ENCODE measurements at regions not wholly inside any gene's neighbourhood (a gene's known extent, or its start where the extent isn't known, plus 50 kb on each side); places are given as distances from the start of the nearest gene placed in this dataset.
A peak's percentile ranks its signal among the peaks of the same experiment; 100 is the strongest.
"Not testable (repeated sequence)": the region's sequence is repeated elsewhere in the genome, so short reads cannot be mapped to it uniquely, and the experiment has no call there.

DNA sequence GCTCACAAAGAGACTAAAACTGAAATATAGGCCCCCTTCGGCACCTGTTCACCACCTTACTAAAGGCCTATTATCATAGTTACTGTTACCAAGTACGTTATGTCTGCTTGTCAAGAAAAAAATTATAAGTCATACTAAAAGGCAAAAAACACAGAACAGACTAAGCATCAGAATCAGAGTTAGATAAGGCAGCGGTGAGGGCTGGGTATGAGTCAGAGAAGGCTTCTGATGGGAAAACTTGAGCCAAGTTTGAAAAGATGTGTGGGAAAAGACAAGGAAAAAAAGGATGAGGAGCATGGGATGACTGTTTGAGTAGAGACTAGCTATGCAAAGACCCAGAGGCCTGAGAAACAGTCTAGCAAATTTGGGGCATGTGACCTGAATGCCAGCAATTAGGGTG, 387.2 kb upstream of the SGO1 start:
- peak; percentile 30 for DNase-seq (ENCODE audit: low read depth)
- H3K4me3 ChIP-seq (ENCODE audit: low read length), result no peak overlapping the region
- TF ChIP-seq, protein P1, sequence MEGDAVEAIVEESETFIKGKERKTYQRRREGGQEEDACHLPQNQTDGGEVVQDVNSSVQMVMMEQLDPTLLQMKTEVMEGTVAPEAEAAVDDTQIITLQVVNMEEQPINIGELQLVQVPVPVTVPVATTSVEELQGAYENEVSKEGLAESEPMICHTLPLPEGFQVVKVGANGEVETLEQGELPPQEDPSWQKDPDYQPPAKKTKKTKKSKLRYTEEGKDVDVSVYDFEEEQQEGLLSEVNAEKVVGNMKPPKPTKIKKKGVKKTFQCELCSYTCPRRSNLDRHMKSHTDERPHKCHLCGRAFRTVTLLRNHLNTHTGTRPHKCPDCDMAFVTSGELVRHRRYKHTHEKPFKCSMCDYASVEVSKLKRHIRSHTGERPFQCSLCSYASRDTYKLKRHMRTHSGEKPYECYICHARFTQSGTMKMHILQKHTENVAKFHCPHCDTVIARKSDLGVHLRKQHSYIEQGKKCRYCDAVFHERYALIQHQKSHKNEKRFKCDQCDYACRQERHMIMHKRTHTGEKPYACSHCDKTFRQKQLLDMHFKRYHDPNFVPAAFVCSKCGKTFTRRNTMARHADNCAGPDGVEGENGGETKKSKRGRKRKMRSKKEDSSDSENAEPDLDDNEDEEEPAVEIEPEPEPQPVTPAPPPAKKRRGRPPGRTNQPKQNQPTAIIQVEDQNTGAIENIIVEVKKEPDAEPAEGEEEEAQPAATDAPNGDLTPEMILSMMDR (conservative IDR thresholded peaks at IDR 0.05; ENCODE audit: low read length), result no peak

DNA sequence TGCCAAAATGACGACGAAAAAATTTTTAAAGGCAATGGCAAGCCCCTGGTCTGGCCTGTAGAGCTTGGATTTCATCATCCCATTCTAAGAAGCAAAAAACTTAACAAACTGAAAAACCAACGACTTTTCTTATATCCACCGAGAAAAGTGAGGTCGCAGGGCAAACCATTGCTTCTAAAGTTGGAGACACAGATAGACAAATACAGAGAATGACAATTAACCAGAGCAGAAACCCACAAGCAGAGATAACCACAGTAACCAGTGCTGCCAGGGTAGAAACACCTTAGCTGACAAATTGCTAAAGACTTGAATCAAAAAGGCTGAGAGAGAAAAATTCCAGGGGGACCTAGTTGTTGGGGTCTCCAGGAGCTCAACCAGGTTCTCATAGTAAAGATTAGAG, 386.5 kb upstream of the SGO1 start:
- DNase-seq (ENCODE audit: low read depth), result no peak
- TF ChIP-seq, protein P1 (conservative IDR thresholded peaks at IDR 0.05; ENCODE audit: low read length), result no peak
- H3K4me3 ChIP-seq (ENCODE audit: low read length), result no peak overlapping the region

DNA sequence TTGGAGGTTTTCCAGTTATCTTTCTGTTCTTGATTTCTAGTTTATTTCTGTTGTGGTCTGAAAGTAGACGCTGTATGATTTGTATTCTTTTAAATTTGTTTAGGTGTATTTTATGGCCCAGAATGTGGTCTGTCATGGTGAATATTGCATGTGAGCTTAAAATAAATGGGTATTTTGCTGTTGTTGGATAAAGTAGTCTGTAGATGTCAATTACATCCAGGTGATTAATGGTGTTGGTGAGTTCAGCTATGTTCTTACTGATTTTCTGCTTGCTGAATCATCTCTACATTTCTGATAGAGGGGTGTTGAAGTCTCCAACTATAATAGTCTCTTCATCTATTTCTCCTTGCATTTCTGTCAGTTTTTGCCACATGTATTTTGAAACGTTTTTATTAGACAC, 383.3 kb upstream of the SGO1 start:
- DNase-seq (ENCODE audit: low read depth), result no peak
- H3K4me3 ChIP-seq (ENCODE audit: low read length), result no peak overlapping the region
- TF ChIP-seq, protein P1 (conservative IDR thresholded peaks at IDR 0.05; ENCODE audit: low read length), result no peak

DNA sequence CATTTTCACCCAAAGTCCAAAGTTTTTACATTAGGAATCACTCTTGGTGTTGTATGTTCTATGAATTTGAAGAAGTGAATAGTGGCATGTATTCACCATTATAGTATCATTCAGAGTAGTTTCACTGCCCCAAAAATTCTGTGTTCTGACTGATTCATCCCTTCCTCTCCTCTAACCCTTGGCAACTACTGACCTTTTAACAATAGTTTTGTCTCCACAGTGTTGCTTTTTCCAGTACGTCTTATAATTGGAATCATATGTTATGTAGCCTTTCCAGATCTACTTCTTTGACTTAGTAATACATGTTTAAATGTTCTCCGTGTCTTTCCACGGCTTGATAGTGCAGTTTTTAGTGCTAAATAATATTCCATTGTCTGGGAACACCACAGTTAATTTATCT, 379.0 kb upstream of the SGO1 start:
- TF ChIP-seq, protein P1 (conservative IDR thresholded peaks at IDR 0.05; ENCODE audit: low read length), result no peak
- DNase-seq (ENCODE audit: low read depth), result peak; percentile 68
- H3K4me3 ChIP-seq (ENCODE audit: low read length), result no peak overlapping the region

DNA sequence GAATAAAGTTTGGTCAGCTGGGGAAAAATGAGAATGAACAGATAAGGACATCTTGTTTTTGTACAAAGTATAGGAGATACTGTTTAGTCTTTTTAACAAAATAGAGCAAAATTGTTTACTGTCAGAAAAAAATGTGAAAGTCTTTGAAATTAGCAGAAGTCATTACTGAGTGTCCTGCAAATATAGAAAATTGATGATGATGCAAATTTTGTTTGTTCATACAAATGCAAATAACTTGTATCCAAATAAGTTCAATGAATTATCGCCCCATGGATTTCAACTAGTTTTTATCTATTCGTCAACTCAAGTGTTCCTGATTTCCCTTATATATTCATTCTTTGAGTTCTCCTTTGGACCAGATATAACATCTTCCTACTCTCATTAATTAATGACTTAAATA, 378.0 kb upstream of the SGO1 start:
- no peak overlapping the region for H3K4me3 ChIP-seq (ENCODE audit: low read length)
- TF ChIP-seq, protein P1 (conservative IDR thresholded peaks at IDR 0.05; ENCODE audit: low read length), result no peak
- DNase-seq (ENCODE audit: low read depth), result no peak

DNA sequence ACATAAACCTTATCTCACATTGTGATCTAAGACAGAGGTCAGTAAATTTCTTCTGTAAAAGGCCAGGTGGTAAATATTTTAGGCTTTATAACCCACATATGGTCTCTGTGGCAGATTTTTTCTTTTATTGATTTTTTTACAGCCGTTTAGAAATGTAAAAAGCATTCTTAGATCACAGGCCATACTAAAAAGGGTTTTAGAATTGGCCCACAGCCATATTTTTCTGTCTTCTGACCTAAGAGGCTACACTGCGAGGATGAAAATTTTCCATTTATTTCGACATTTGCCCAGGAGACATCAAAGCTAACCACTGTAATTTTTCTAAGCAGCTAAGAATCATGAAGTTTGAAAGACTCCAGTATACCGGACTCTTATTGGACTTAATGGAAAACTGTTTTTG, 377.2 kb upstream of the SGO1 start:
- no peak for DNase-seq (ENCODE audit: low read depth)
- TF ChIP-seq, protein P1 (conservative IDR thresholded peaks at IDR 0.05; ENCODE audit: low read length), result no peak
- no peak overlapping the region for H3K4me3 ChIP-seq (ENCODE audit: low read length)

DNA sequence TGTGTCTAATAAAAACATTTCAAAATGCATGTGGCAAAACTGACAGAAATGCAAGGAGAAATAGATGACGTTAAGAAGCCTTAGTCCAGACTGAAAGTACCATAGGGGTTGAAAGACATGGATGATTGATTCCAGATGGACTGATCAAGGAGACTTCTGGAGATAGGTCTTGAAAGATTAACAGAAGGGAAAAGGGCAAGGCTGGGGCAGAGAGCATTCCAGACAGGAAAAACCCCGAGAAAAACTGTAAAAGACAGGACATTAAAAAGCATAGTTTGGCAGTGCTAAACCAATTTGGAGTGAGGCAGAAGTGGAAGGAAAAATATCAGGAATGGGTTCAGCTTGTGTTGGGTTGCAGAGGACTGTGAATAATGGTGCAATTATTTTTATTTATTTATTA, 375.2 kb upstream of the SGO1 start:
- H3K4me3 ChIP-seq (ENCODE audit: low read length), result no peak overlapping the region
- TF ChIP-seq, protein P1 (conservative IDR thresholded peaks at IDR 0.05; ENCODE audit: low read length), result no peak
- DNase-seq (ENCODE audit: low read depth), result peak; percentile 68

DNA sequence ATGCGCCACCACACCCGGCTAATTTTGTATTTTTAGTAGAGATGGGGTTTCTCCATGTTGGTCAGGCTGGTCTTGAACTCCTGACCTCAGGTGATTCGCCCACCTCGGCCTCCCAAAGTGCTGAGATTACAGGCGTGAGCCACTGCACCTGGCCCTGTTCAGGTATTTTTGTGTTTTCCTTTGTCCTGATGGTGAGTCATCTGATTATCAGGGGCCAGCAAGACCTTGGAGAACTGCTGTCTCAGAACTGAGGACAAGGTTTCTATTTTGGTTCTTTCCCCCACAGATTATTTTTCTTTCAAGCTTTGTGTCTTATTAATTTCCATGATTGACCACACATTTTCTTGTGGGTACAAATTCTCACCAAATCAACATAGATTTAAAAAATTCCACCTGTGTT, 374.4 kb upstream of the SGO1 start:
- not testable (repeated sequence) for DNase-seq (ENCODE audit: low read depth); H3K4me3 ChIP-seq (ENCODE audit: low read length)

Measured in AG10803 (cell line).